SK-N-SH (cell line): ENCODE measurements at regions not wholly inside any gene's neighbourhood (a gene's known extent, or its start where the extent isn't known, plus 50 kb on each side); places are given as distances from the start of the nearest gene placed in this dataset.

ENCODE experiments used
- CTCF ChIA-PET: fragments of 300-600, 350-600 bp; formaldehyde crosslinking; extraction: SDS; loops from one replicate; lab custom pipeline; 2021; lab: Yijun Ruan, JAX
- POLR2A ChIA-PET: fragments of 350-600 bp; sonication (Branson Sonifier 250); formaldehyde crosslinking; extraction: SDS; loops from one replicate; lab custom pipeline; 2020; ENCODE audit warnings: antibody characterized with exemption, inconsistent platforms; lab: Yijun Ruan, JAX
- DNase-seq: peaks from one replicate; pipeline ENCODE4 v3.0.0; 2012
- H2AFZ ChIP-seq: fragments of 200-600 bp; sonication (generic); 2 replicates; pipeline ENCODE4 v1.8.1; 2016; ENCODE audit warnings: antibody characterized with exemption, mild to moderate bottlenecking, low read depth
- H3F3A ChIP-seq: fragments of 200-600 bp; sonication (generic); replicated peaks from 2 replicates; pipeline ENCODE3; 2016; ENCODE audit warnings: antibody characterized with exemption, mild to moderate bottlenecking; ENCODE audit not compliant: insufficient read depth
- H3K27ac ChIP-seq, 2 experiments: fragments of 200-500 bp in 1 of 2; fragments of 200-600 bp in 1 of 2; sonication (Bioruptor generic) in 1 of 2; sonication (generic), shearing (Covaris generic) in 1 of 2; 2 replicates each; pipeline versions ENCODE4 v1.5.1 to v1.6.1; 2014 to 2016; ENCODE audit warnings: low read depth in 2 of 2, inconsistent platforms in 1 of 2, low read length in 1 of 2, mild to moderate bottlenecking in 1 of 2, mixed read lengths in 1 of 2
- H3K27me3 ChIP-seq: fragments of 200-600 bp; sonication (generic), shearing (Covaris generic); 2 replicates; pipeline ENCODE4 v1.6.1; 2016; ENCODE audit warnings: mixed run types; ENCODE audit not compliant: insufficient read depth
- H3K36me3 ChIP-seq, 2 experiments: fragments of 200-500 bp in 1 of 2; fragments of 200-600 bp in 1 of 2; sonication (Bioruptor generic) in 1 of 2; sonication (generic) in 1 of 2; replicated peaks in 1 of 2; 2 replicates each; pipeline versions ENCODE3 to v1.5.1; 2014 to 2016; ENCODE audit warnings: low read length in 1 of 2, mild to moderate bottlenecking in 1 of 2; ENCODE audit not compliant: insufficient read depth in 2 of 2, control insufficient read depth in 1 of 2
- H3K4me1 ChIP-seq, 2 experiments: fragments of 200-500 bp in 1 of 2; fragments of 200-600 bp in 1 of 2; sonication (Bioruptor generic) in 1 of 2; sonication (generic), shearing (Covaris generic) in 1 of 2; 2 replicates each; pipeline versions ENCODE4 v1.5.1 to v1.6.1; 2014 to 2016; ENCODE audit warnings: low read depth in 1 of 2, low read length in 1 of 2, mixed run types in 1 of 2; ENCODE audit not compliant: insufficient read depth in 2 of 2, control insufficient read depth in 1 of 2
- H3K4me2 ChIP-seq: fragments of 200-600 bp; sonication (generic), shearing (Covaris generic); 2 replicates; pipeline ENCODE4 v1.6.1; 2017; ENCODE audit warnings: mixed run types
- H3K4me3 ChIP-seq, 2 experiments: fragments of 200-500 bp in 1 of 2; fragments of 200-600 bp in 1 of 2; sonication (Bioruptor generic) in 1 of 2; sonication (generic), shearing (Covaris generic) in 1 of 2; 2 replicates each; pipeline versions ENCODE4 v1.5.1 to v1.8.1; 2014 to 2016; ENCODE audit warnings: low read depth in 2 of 2, inconsistent platforms in 1 of 2, low read length in 1 of 2, mild to moderate bottlenecking in 1 of 2, mixed read lengths in 1 of 2, moderate library complexity in 1 of 2
- H3K79me2 ChIP-seq: fragments of 200-600 bp; sonication (generic); 2 replicates; pipeline ENCODE4 v1.8.1; 2017; ENCODE audit warnings: mild to moderate bottlenecking; ENCODE audit not compliant: insufficient read depth
- H3K9ac ChIP-seq: fragments of 200-600 bp; sonication (generic); 2 replicates; pipeline ENCODE4 v1.6.1; 2017; ENCODE audit warnings: mixed run types
- H3K9me2 ChIP-seq: fragments of 200-600 bp; sonication (generic); 2 replicates; pipeline ENCODE4 v1.6.1; 2017; ENCODE audit warnings: mixed run types
- H3K9me3 ChIP-seq: fragments of 200-600 bp; sonication (generic); 2 replicates; pipeline ENCODE4 v1.6.1; 2017; ENCODE audit warnings: mixed run types, mild to moderate bottlenecking, moderate library complexity
- H4K20me1 ChIP-seq: fragments of 200-600 bp; sonication (generic); 2 replicates; pipeline ENCODE4 v1.6.1; 2017; ENCODE audit warnings: mild to moderate bottlenecking, mixed run types; ENCODE audit not compliant: insufficient read depth
- EP300 ChIP-seq, 2 experiments: IDR thresholded peaks; 2 replicates each; pipeline versions ENCODE4 v1.4.0 to v1.6.1; 2012; ENCODE audit warnings: borderline replicate concordance in 1 of 2, low read depth in 1 of 2, low read length in 1 of 2
- FOXJ3 ChIP-seq: sonication (generic); formaldehyde crosslinking; IDR thresholded peaks from 2 replicates; pipeline ENCODE4 v1.5.1; 2020; ENCODE audit warnings: mild to moderate bottlenecking, missing genetic modification reagents
- GABPA ChIP-seq: IDR thresholded peaks from 2 replicates; pipeline ENCODE4 v1.4.0; 2012; ENCODE audit warnings: low read depth, mild to moderate bottlenecking
- GATA2 ChIP-seq: sonication (generic); formaldehyde crosslinking; IDR thresholded peaks from 2 replicates; pipeline ENCODE4 v1.5.0; 2020; ENCODE audit warnings: mild to moderate bottlenecking, missing genetic modification reagents
- MXI1 ChIP-seq: IDR thresholded peaks from 2 replicates; pipeline ENCODE4 v1.6.1; 2012; ENCODE audit warnings: mild to moderate bottlenecking, low read depth, low read length, improper control_type of control experiment
- NRF1 ChIP-seq: IDR thresholded peaks from 2 replicates; pipeline ENCODE4 v1.6.1; 2012; ENCODE audit warnings: low read depth, mild to moderate bottlenecking, low read length
- RAD21 ChIP-seq: IDR thresholded peaks from 2 replicates; pipeline ENCODE4 v1.6.1; 2012; ENCODE audit warnings: mild to moderate bottlenecking, low read length
- SIN3A ChIP-seq: IDR thresholded peaks from 2 replicates; pipeline ENCODE4 v1.6.1; 2012; ENCODE audit warnings: low read depth, mild to moderate bottlenecking, low read length, moderate library complexity, borderline replicate concordance
- SMC3 ChIP-seq: IDR thresholded peaks from 2 replicates; pipeline ENCODE4 v1.6.1; 2012; ENCODE audit warnings: low read depth, low read length, improper control_type of control experiment
- TEAD4 ChIP-seq: IDR thresholded peaks from 2 replicates; pipeline ENCODE4 v1.4.0; 2012; ENCODE audit warnings: mild to moderate bottlenecking, borderline replicate concordance; ENCODE audit not compliant: insufficient read depth
- YY1 ChIP-seq: IDR thresholded peaks from 2 replicates; pipeline ENCODE4 v1.4.0; 2012; ENCODE audit warnings: low read depth, mild to moderate bottlenecking
- WGBS: methylation state at CpG from one replicate; pipeline ENCODE4 v1.1.6; 2017; ENCODE audit warnings: low lambda C conversion rate; 5-methylcytosine and 5-hydroxymethylcytosine counted together
- TF ChIP-seq, protein P1 (sequence below): fragments of 200-600 bp; sonication (generic); IDR thresholded peaks from 2 replicates; pipeline ENCODE4 v1.6.1; 2017; ENCODE audit warnings: antibody characterized with exemption, mild to moderate bottlenecking, moderate library complexity
- TF ChIP-seq, protein P2 (sequence below): IDR thresholded peaks from 2 replicates; pipeline ENCODE4; 2012
- TF ChIP-seq, protein P3 (sequence below): fragments of 150-350 bp; IDR thresholded peaks from 2 replicates; pipeline ENCODE4 v1.6.1; 2016; ENCODE audit warnings: mild to moderate bottlenecking, low read depth, low read length
- TF ChIP-seq, protein P4 (sequence below): IDR thresholded peaks from 2 replicates; pipeline ENCODE4 v1.4.0; 2012; ENCODE audit warnings: low read depth
- TF ChIP-seq, protein P5 (sequence below): IDR thresholded peaks from 2 replicates; pipeline ENCODE4 v1.6.1; 2012; ENCODE audit warnings: mild to moderate bottlenecking, low read depth, low read length, moderate library complexity

DNA sequence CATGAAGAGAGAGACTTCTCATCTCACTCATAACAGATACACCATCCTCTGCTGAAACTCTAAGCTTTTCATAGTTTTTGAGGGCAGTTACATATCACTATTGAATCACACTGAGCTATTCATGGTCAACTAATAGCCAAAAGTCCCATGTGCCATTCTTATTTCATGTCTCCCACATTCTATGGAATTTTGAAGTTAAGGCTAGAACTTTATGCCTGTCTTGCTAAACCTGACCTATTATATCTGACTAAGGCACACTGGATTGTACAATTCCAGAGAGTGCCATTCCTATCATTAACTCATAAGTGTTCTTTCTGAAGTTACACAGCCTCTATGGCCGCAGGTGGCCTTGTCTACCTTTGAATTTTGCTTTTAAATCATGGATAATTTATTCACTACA is 254.3 kb downstream of the PTPRC start:
- no peak overlapping the region for H3K4me2 ChIP-seq
- peaks cover 2 to 21% of the 10 kb centered on the region in 2 experiments for H3K36me3 ChIP-seq
- 88% methylated on average over 1 of the region's 1 CpG for WGBS
- H3K9me3 ChIP-seq = no peaks in the 10 kb centered on the region
- no peak overlapping the region for H3K27ac ChIP-seq
- ChIA-PET POLR2A (no interaction called here), CTCF (interaction anchor here (0.5 kb wide), 1 partner anchor 11 kb away, joined by 3 read pairs; no protein-coding TSS in a partner anchor)
- DNase-seq = no peak
- peaks cover 3% of the 10 kb centered on the region for H3F3A ChIP-seq
- TF ChIP-seq SMC3 = no peak
- TF ChIP-seq EP300 (IDR thresholded peaks at IDR 0.05; ENCODE audit: borderline replicate concordance in 1 of 2, low read depth in 1 of 2, low read length in 1 of 2) = no peak
- no peak for TF ChIP-seq RAD21
- TF ChIP-seq, protein P1, sequence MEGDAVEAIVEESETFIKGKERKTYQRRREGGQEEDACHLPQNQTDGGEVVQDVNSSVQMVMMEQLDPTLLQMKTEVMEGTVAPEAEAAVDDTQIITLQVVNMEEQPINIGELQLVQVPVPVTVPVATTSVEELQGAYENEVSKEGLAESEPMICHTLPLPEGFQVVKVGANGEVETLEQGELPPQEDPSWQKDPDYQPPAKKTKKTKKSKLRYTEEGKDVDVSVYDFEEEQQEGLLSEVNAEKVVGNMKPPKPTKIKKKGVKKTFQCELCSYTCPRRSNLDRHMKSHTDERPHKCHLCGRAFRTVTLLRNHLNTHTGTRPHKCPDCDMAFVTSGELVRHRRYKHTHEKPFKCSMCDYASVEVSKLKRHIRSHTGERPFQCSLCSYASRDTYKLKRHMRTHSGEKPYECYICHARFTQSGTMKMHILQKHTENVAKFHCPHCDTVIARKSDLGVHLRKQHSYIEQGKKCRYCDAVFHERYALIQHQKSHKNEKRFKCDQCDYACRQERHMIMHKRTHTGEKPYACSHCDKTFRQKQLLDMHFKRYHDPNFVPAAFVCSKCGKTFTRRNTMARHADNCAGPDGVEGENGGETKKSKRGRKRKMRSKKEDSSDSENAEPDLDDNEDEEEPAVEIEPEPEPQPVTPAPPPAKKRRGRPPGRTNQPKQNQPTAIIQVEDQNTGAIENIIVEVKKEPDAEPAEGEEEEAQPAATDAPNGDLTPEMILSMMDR = no peak
- H3K9me2 ChIP-seq = no peaks in the 10 kb centered on the region
- H2AFZ ChIP-seq = no peak overlapping the region
- peaks cover 5% of the 10 kb centered on the region; the same call in 1 of the 2 replicates for H3K79me2 ChIP-seq
- peaks cover 5 to 63% of the 10 kb centered on the region in 2 experiments; a peak in 2 of 4 replicates for H3K4me1 ChIP-seq
- no peaks in the 10 kb centered on the region for H3K27me3 ChIP-seq
- no peak overlapping the region for H3K4me3 ChIP-seq
- no peak overlapping the region for H3K9ac ChIP-seq
- no peaks in the 10 kb centered on the region for H4K20me1 ChIP-seq

DNA sequence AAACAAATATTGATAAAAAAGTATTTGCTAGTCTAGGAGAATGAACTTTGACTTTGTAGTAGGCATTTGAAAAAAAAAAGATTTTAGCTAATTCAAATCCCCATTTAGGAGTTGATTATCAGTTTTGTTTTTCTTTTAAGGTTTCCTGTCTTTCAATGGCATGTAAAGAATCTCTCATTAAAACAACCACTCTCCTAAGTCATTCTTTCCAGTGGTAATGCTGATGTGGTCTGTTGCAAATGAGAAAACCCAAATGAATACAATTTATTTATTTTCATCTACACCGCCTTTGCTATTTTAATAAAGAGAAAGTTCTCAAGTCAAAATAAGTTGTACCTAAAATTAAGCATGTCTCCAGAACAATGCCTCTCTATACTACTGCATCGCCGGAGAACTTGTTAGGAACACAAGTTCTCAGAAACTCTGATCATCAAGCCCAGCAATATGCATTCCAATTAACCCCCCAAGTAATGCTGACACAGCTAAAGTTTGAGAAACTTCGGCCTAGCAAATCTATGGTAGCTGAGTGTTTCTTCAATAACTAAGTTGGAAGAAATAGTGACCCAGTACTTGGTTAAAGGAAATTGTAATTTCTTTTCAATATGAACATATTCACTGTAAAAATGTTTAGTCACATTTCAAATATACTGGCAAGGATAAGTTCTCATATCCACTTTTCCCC is 255.1 kb downstream of the PTPRC start:
- H3K36me3 ChIP-seq = peaks cover 5 to 25% of the 10 kb centered on the region in 2 experiments
- TF ChIP-seq, protein P2, sequence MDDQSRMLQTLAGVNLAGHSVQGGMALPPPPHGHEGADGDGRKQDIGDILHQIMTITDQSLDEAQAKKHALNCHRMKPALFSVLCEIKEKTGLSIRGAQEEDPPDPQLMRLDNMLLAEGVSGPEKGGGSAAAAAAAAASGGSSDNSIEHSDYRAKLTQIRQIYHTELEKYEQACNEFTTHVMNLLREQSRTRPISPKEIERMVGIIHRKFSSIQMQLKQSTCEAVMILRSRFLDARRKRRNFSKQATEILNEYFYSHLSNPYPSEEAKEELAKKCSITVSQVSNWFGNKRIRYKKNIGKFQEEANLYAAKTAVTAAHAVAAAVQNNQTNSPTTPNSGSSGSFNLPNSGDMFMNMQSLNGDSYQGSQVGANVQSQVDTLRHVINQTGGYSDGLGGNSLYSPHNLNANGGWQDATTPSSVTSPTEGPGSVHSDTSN = no peak
- TF ChIP-seq, protein P3, sequence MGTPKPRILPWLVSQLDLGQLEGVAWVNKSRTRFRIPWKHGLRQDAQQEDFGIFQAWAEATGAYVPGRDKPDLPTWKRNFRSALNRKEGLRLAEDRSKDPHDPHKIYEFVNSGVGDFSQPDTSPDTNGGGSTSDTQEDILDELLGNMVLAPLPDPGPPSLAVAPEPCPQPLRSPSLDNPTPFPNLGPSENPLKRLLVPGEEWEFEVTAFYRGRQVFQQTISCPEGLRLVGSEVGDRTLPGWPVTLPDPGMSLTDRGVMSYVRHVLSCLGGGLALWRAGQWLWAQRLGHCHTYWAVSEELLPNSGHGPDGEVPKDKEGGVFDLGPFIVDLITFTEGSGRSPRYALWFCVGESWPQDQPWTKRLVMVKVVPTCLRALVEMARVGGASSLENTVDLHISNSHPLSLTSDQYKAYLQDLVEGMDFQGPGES = no peak
- no peak for TF ChIP-seq MXI1
- TF ChIP-seq NRF1 = no peak
- TF ChIP-seq, protein P4, sequence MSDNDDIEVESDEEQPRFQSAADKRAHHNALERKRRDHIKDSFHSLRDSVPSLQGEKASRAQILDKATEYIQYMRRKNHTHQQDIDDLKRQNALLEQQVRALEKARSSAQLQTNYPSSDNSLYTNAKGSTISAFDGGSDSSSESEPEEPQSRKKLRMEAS = no peak
- TF ChIP-seq YY1 = no peak
- TF ChIP-seq SIN3A = no peak
- no peak for TF ChIP-seq TEAD4
- TF ChIP-seq, protein P5, sequence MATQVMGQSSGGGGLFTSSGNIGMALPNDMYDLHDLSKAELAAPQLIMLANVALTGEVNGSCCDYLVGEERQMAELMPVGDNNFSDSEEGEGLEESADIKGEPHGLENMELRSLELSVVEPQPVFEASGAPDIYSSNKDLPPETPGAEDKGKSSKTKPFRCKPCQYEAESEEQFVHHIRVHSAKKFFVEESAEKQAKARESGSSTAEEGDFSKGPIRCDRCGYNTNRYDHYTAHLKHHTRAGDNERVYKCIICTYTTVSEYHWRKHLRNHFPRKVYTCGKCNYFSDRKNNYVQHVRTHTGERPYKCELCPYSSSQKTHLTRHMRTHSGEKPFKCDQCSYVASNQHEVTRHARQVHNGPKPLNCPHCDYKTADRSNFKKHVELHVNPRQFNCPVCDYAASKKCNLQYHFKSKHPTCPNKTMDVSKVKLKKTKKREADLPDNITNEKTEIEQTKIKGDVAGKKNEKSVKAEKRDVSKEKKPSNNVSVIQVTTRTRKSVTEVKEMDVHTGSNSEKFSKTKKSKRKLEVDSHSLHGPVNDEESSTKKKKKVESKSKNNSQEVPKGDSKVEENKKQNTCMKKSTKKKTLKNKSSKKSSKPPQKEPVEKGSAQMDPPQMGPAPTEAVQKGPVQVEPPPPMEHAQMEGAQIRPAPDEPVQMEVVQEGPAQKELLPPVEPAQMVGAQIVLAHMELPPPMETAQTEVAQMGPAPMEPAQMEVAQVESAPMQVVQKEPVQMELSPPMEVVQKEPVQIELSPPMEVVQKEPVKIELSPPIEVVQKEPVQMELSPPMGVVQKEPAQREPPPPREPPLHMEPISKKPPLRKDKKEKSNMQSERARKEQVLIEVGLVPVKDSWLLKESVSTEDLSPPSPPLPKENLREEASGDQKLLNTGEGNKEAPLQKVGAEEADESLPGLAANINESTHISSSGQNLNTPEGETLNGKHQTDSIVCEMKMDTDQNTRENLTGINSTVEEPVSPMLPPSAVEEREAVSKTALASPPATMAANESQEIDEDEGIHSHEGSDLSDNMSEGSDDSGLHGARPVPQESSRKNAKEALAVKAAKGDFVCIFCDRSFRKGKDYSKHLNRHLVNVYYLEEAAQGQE = no peak
- TF ChIP-seq RAD21 = no peak
- no peak for TF ChIP-seq GABPA
- no peak for TF ChIP-seq FOXJ3 (CRISPR knock-in tag)
- no peak for TF ChIP-seq GATA2
- DNase-seq = no peak
- no peak overlapping the region for H3K4me3 ChIP-seq
- no peaks in the 10 kb centered on the region for H4K20me1 ChIP-seq
- ChIA-PET CTCF (interaction anchor here (1.5 kb wide), 1 partner anchor 9 kb away, joined by 3 read pairs; no protein-coding TSS in a partner anchor), POLR2A (no interaction called here)
- WGBS = 94% methylated on average over 4 of the region's 4 CpGs
- H3K27ac ChIP-seq = no peak overlapping the region
- H3K79me2 ChIP-seq = peaks cover 5% of the 10 kb centered on the region; the same call in 1 of the 2 replicates
- no peaks in the 10 kb centered on the region for H3K27me3 ChIP-seq
- H3K4me2 ChIP-seq = no peak overlapping the region
- H2AFZ ChIP-seq = no peak overlapping the region
- no peaks in the 10 kb centered on the region for H3K9me3 ChIP-seq
- no peaks in the 10 kb centered on the region for H3K9me2 ChIP-seq
- no peak overlapping the region for H3K9ac ChIP-seq
- H3F3A ChIP-seq = peaks cover 3% of the 10 kb centered on the region
- H3K4me1 ChIP-seq = peaks cover 5 to 55% of the 10 kb centered on the region in 2 experiments; a peak in 2 of 4 replicates
